NB4 (cell line): ENCODE measurements at regions not wholly inside any gene's neighbourhood (a gene's known extent, or its start where the extent isn't known, plus 50 kb on each side); places are given as distances from the start of the nearest gene placed in this dataset.

Experiments
- CTCF ChIP-seq: IDR thresholded peaks from one replicate; pipeline ENCODE4 v1.5.1; 2012; ENCODE audit warnings: low read depth, low read length
- TF ChIP-seq, protein P1 (sequence below): IDR thresholded peaks from 2 replicates; pipeline ENCODE4 v1.6.1; 2011; ENCODE audit warnings: low read depth, low read length

DNA sequence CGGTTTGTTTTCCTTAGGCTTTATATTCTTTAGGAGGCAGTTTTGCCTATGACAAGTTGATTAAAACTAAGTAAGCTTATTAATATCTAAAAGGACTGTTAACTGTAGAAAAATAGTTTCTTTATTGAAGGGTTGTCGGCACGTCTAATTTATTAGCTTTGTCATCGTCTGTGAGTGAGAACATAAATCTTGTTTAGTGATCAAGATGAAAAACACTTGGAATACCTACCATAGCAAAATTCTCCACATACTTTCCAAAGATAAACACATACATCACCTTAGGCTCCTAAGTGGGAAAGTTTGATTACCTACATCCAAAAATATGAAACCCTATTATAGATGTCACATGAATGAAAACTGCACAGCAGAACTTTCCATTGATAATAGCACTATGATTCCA lies 139.1 kb upstream of the BNIP2 start:
- TF ChIP-seq CTCF = no peak
- TF ChIP-seq, protein P1, sequence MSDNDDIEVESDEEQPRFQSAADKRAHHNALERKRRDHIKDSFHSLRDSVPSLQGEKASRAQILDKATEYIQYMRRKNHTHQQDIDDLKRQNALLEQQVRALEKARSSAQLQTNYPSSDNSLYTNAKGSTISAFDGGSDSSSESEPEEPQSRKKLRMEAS = no peak
